Parathyroid adenoma (tissue), 2 donors: ENCODE measurements at regions not wholly inside any gene's neighbourhood (a gene's known extent, or its start where the extent isn't known, plus 50 kb on each side); places are given as distances from the start of the nearest gene placed in this dataset.

Source experiments
- H2AFZ ChIP-seq: fragments of 300-600 bp; sonication (generic); one replicate; pipeline ENCODE4 v1.7.0; 2017; ENCODE audit warnings: antibody characterized with exemption, mild to moderate bottlenecking
- H3K27ac ChIP-seq: fragments of 300-600 bp; sonication (generic); one replicate; pipeline ENCODE4 v1.7.0; 2017
- H3K27me3 ChIP-seq: fragments of 300-600 bp; sonication (generic); one replicate; pipeline ENCODE4 v1.7.0; 2017; ENCODE audit warnings: low read length; ENCODE audit not compliant: control insufficient read depth, insufficient read depth
- H3K36me3 ChIP-seq: fragments of 300-600 bp; sonication (generic); one replicate; pipeline ENCODE4 v1.7.0; 2017; ENCODE audit warnings: low read length; ENCODE audit not compliant: control insufficient read depth, insufficient read depth
- H3K4me1 ChIP-seq: fragments of 300-600 bp; sonication (generic); one replicate; pipeline ENCODE4 v1.7.0; 2017; ENCODE audit warnings: control low read depth
- H3K4me2 ChIP-seq: fragments of 300-600 bp; sonication (generic); one replicate; pipeline ENCODE4 v1.7.0; 2017; ENCODE audit warnings: low read length
- H3K4me3 ChIP-seq: fragments of 300-600 bp; sonication (generic); one replicate; pipeline ENCODE4 v1.7.0; 2017; ENCODE audit warnings: low read depth, low read length
- H3K79me2 ChIP-seq: fragments of 300-600 bp; sonication (generic); one replicate; pipeline ENCODE4 v1.7.0; 2017; ENCODE audit warnings: control low read depth
- H3K9ac ChIP-seq: fragments of 300-600 bp; sonication (generic); one replicate; pipeline ENCODE4 v1.7.0; 2017; ENCODE audit warnings: mild to moderate bottlenecking
- H3K9me3 ChIP-seq: fragments of 300-600 bp; sonication (generic); one replicate; pipeline ENCODE4 v1.7.0; 2017; ENCODE audit warnings: low read length; ENCODE audit not compliant: control insufficient read depth
- TF ChIP-seq, protein P1 (sequence below): fragments of 300-600 bp; sonication (generic); IDR thresholded peaks from one replicate; pipeline ENCODE4 v1.7.0; 2017; ENCODE audit warnings: antibody characterized with exemption, mild to moderate bottlenecking
- donor health status: primary hyperparathyroidism.

DNA sequence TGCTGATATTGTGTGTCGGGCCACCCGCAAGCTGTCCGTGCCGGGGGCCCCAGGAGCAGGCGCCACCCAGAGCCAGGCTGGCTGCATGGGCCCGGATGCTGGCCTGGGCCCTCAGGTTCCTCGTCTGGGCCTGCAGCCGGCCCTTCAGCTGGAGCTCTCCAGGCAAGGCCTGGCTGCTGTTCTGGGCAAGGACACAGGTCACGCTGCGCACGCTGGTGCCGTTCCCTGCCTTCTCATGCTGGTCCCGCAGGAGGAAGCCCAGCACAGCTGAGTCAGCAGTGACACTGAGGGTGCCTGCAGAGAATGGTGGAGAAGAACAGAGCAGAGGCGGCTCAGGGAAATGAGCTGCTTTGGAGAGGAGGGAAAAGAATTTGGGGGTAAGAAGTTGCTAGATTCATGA lies 79.9 kb downstream of the RMI2 start:
- H3K4me3 ChIP-seq, result no peak overlapping the region
- H3K79me2 ChIP-seq, result no peaks in the 10 kb centered on the region
- TF ChIP-seq, protein P1, sequence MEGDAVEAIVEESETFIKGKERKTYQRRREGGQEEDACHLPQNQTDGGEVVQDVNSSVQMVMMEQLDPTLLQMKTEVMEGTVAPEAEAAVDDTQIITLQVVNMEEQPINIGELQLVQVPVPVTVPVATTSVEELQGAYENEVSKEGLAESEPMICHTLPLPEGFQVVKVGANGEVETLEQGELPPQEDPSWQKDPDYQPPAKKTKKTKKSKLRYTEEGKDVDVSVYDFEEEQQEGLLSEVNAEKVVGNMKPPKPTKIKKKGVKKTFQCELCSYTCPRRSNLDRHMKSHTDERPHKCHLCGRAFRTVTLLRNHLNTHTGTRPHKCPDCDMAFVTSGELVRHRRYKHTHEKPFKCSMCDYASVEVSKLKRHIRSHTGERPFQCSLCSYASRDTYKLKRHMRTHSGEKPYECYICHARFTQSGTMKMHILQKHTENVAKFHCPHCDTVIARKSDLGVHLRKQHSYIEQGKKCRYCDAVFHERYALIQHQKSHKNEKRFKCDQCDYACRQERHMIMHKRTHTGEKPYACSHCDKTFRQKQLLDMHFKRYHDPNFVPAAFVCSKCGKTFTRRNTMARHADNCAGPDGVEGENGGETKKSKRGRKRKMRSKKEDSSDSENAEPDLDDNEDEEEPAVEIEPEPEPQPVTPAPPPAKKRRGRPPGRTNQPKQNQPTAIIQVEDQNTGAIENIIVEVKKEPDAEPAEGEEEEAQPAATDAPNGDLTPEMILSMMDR, result no peak
- H3K27me3 ChIP-seq, result no peaks in the 10 kb centered on the region
- H3K9me3 ChIP-seq, result no peaks in the 10 kb centered on the region
- no peak overlapping the region for H2AFZ ChIP-seq
- H3K4me2 ChIP-seq, result no peak overlapping the region
- no peak overlapping the region for H3K27ac ChIP-seq
- H3K4me1 ChIP-seq, result no peaks in the 10 kb centered on the region
- H3K9ac ChIP-seq, result no peak overlapping the region
- no peaks in the 10 kb centered on the region for H3K36me3 ChIP-seq

DNA sequence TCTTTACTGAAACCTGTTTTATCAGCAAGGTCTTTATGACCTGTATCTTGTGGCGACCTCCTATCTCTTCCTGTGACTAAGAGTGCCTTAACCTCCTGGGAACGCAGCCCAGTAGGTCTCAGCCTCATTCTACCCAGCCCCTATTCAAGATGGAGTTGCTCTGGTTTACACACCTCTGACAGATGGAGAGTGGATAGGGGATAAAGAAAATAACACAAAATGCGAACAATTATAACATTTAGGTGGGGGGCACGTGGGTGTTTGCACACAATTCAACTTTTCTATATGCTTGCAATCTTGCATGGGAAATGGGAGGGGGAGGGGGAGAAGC lies 83.3 kb downstream of the RMI2 start:
- Histone ChIP-seq H3K27me3 (no peaks in the 10 kb centered on the region), H3K4me1 (no peaks in the 10 kb centered on the region), H3K9ac (no peak overlapping the region), H3K9me3 (no peaks in the 10 kb centered on the region), H3K4me3 (no peak overlapping the region), H2AFZ (no peak overlapping the region), H3K36me3 (no peaks in the 10 kb centered on the region), H3K79me2 (no peaks in the 10 kb centered on the region), H3K27ac (no peak overlapping the region), H3K4me2 (no peak overlapping the region)
- TF ChIP-seq, protein P1, result no peak

DNA sequence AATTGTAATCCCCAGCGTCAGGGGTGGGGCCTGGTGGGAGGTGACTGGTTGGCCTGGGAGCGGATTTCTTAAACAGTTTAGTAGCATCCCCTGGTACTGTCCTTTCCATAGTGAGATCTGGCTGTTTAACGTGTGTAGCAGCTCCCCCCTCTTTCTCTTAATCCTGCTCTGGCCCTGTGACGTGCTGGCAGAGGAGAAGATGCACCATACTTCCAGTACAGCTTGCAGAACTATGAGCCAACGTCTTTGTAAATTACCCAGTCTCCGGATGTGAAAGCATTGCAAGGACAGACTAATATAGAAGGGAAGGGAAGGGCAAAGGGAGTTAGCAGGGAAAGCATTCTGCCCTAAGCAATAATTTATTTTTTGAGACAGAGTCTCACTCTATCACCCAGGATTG lies 83.9 kb downstream of the RMI2 start:
- TF ChIP-seq, protein P1, result no peak
- Histone ChIP-seq H3K27me3 (no peaks in the 10 kb centered on the region), H3K4me3 (no peak overlapping the region), H3K79me2 (no peaks in the 10 kb centered on the region), H3K9ac (no peak overlapping the region), H3K27ac (no peak overlapping the region), H3K9me3 (no peaks in the 10 kb centered on the region), H3K4me2 (no peak overlapping the region), H2AFZ (no peak overlapping the region), H3K36me3 (no peaks in the 10 kb centered on the region), H3K4me1 (no peaks in the 10 kb centered on the region)

GRCh38 chr16:11429823-11430222 lies 84.6 kb downstream of the RMI2 start:
- H3K36me3 ChIP-seq, result no peaks in the 10 kb centered on the region
- H3K9me3 ChIP-seq, result no peaks in the 10 kb centered on the region
- H3K4me1 ChIP-seq, result no peaks in the 10 kb centered on the region
- H3K4me2 ChIP-seq, result no peak overlapping the region
- H3K27ac ChIP-seq, result no peak overlapping the region
- no peak overlapping the region for H3K9ac ChIP-seq
- no peaks in the 10 kb centered on the region for H3K79me2 ChIP-seq
- H3K27me3 ChIP-seq, result no peaks in the 10 kb centered on the region
- H2AFZ ChIP-seq, result no peak overlapping the region
- H3K4me3 ChIP-seq, result no peak overlapping the region
- TF ChIP-seq, protein P1, result no peak

- Histone ChIP-seq H3K27me3 (no peaks in the 10 kb centered on the region), H3K36me3 (no peaks in the 10 kb centered on the region), H3K27ac (no peak overlapping the region), H3K9me3 (no peaks in the 10 kb centered on the region), H2AFZ (no peak overlapping the region), H3K4me3 (no peak overlapping the region), H3K4me2 (no peak overlapping the region), H3K4me1 (no peaks in the 10 kb centered on the region), H3K9ac (no peak overlapping the region), H3K79me2 (no peaks in the 10 kb centered on the region)
- TF ChIP-seq, protein P1, result no peak
These were observed 85.5 kb downstream of the RMI2 start for GRCh38 chr16:11430601-11431317.
